ENCODE measurements at regions not wholly inside any gene's neighbourhood (a gene's known extent, or its start where the extent isn't known, plus 50 kb on each side); places are given as distances from the start of the nearest gene placed in this dataset.

DNA sequence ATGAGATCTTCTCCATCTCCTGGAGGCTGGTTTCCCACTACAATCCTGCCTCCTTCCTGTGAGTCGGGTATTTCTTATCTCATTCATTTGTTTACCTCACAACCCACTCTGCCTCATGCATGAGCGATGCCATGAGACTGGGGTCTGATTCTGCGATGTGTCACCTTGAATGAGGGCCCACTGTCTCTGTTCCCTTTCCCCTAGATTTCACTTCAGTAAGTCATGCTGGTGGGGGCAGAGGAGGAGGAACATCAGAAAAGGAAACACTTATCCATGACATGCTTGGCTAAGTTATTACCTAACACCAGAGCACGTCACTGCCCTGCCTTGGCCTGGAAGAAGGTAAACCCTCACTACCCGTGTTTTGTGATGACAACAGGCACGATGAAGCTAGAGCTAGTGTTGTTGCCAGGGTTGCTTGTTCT lies 337.4 kb upstream of the PRDM1 start:
- H3K4me1 Mint-ChIP-seq: no peaks in the 10 kb centered on the region
- no peaks in the 10 kb centered on the region for H3K9me3 Mint-ChIP-seq
- peaks cover 9% of the 10 kb centered on the region for H3K27me3 Mint-ChIP-seq (ENCODE audit: low read depth)
- no peak overlapping the region for H3K27ac Mint-ChIP-seq
- H3K4me3 Mint-ChIP-seq: no peak overlapping the region
- TF ChIP-seq, protein P1, sequence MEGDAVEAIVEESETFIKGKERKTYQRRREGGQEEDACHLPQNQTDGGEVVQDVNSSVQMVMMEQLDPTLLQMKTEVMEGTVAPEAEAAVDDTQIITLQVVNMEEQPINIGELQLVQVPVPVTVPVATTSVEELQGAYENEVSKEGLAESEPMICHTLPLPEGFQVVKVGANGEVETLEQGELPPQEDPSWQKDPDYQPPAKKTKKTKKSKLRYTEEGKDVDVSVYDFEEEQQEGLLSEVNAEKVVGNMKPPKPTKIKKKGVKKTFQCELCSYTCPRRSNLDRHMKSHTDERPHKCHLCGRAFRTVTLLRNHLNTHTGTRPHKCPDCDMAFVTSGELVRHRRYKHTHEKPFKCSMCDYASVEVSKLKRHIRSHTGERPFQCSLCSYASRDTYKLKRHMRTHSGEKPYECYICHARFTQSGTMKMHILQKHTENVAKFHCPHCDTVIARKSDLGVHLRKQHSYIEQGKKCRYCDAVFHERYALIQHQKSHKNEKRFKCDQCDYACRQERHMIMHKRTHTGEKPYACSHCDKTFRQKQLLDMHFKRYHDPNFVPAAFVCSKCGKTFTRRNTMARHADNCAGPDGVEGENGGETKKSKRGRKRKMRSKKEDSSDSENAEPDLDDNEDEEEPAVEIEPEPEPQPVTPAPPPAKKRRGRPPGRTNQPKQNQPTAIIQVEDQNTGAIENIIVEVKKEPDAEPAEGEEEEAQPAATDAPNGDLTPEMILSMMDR (IDR thresholded peaks at IDR 0.05; ENCODE audit: unreplicated experiment): no peak
- H3K36me3 Mint-ChIP-seq: no peaks in the 10 kb centered on the region
- no peak for DNase-seq (ENCODE audit: low spot score in 2 of 2, unreplicated experiment in 2 of 2)

DNA sequence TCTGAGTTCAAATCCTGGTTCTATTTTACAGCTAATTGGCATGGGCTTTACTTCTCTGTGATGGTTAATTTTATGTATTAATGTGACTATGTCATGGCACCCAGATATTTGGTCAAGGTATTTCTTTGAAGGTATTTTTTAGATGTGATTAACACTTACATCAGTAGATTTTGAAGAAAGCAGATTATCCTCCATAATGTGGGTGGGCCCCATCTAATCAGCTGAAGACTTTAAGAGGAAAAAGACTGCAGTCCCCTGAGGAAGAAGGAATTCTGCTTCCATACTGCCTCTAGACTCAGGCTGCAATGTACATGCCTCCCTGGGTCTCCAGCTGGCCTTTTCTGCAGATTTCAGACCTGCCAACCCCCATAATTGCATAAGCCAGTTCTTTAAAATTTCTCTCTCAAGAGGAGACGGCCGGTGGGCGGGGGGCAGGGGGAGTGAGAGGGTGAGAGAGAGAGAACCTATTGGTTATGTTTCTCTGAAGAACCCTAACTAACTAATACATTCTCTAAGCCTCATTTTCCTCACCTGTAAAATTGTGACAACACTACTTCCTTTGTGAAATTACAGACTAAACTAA lies 338.2 kb upstream of the PRDM1 start:
- Mint-ChIP-seq H3K9me3 (no peaks in the 10 kb centered on the region), H3K36me3 (no peaks in the 10 kb centered on the region), H3K4me3 (no peak overlapping the region), H3K27ac (no peak overlapping the region), H3K27me3 (ENCODE audit: low read depth) (peaks cover 15% of the 10 kb centered on the region), H3K4me1 (no peaks in the 10 kb centered on the region)
- no peak for DNase-seq (ENCODE audit: low spot score in 2 of 2, unreplicated experiment in 2 of 2)
- TF ChIP-seq, protein P1 (IDR thresholded peaks at IDR 0.05; ENCODE audit: unreplicated experiment): no peak

DNA sequence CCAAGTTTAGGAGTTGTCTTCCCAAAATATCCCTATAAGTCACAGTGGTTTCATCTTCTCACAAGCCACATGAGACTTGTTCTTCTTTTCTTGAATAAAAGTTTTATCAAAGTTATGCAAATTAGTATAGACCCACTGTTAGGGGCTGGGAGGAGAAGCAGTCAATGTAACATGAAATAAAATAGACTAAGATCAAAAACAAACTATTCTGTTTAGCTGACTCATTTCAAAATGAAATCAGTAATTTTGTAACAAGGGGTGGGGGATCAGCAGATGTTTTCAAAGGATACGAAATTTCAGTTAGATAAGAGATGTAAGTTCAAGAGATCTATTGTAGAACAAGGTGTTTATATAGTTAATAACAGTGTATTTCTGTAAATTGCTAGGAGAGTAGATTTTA lies 339.6 kb upstream of the PRDM1 start:
- DNase-seq (ENCODE audit: low spot score in 2 of 2, unreplicated experiment in 2 of 2): no peak
- Mint-ChIP-seq H3K27ac (no peak overlapping the region), H3K4me3 (no peak overlapping the region), H3K4me1 (no peaks in the 10 kb centered on the region), H3K9me3 (no peaks in the 10 kb centered on the region), H3K36me3 (no peaks in the 10 kb centered on the region), H3K27me3 (ENCODE audit: low read depth) (peaks cover 15% of the 10 kb centered on the region)
- TF ChIP-seq, protein P1 (IDR thresholded peaks at IDR 0.05; ENCODE audit: unreplicated experiment): no peak

DNA sequence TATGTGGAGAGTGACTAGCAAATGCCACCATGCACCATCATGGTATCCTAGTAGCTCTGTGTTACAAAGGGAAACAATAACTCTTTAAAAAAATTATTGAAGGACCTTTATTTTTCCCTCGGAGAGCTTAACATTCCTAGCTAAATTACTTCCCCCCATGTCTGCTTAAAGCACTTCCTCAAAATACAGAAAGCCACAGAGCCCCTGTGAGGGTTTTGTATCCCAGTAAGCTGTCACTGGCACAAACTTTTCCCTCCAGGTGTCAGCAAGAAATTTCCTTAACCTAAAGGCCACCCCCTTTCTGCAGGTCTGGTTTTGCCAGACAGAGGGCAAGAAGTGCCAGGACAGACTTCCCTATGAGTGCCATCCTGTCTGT lies 340.0 kb upstream of the PRDM1 start:
- H3K4me1 Mint-ChIP-seq: no peaks in the 10 kb centered on the region
- H3K9me3 Mint-ChIP-seq: no peaks in the 10 kb centered on the region
- no peak for DNase-seq (ENCODE audit: low spot score in 2 of 2, unreplicated experiment in 2 of 2)
- H3K27me3 Mint-ChIP-seq (ENCODE audit: low read depth): peaks cover 19% of the 10 kb centered on the region
- no peak overlapping the region for H3K27ac Mint-ChIP-seq
- no peaks in the 10 kb centered on the region for H3K36me3 Mint-ChIP-seq
- no peak overlapping the region for H3K4me3 Mint-ChIP-seq
- TF ChIP-seq, protein P1 (IDR thresholded peaks at IDR 0.05; ENCODE audit: unreplicated experiment): no peak

DNA sequence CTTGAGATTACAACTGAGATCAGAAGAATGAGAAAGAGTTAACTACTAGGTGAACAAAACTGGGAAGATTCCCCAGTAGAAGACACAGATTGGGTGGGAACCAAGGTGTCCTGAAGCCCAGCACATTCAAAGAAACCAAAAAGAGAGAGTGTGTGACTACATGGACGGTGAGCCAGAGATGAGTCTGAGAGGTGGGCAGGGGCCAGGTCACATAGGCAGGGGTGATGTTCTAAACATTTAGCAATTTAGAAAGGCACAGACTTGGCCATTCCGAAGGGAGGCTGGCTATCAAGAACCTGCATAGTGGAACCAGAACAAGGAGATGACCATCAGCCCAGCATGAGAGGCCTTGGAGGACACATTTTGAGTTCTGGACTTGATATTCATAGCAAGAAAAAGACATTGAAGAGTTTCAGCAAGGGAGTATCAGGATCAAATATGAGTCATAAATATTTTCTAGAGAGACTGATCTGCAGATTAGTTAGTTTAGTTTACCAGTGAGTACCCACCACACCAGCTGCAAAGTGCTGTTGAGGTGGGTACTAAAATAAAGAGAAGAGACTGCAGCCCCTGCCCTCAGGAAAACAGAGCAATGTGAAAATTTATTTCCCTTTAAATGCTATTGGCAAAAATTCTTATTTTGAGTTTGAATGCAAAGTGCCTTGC lies 340.5 kb upstream of the PRDM1 start:
- Mint-ChIP-seq H3K9me3 (no peaks in the 10 kb centered on the region), H3K4me3 (no peak overlapping the region), H3K27ac (no peak overlapping the region), H3K4me1 (no peaks in the 10 kb centered on the region), H3K27me3 (ENCODE audit: low read depth) (peaks cover 22% of the 10 kb centered on the region), H3K36me3 (no peaks in the 10 kb centered on the region)
- TF ChIP-seq, protein P1 (IDR thresholded peaks at IDR 0.05; ENCODE audit: unreplicated experiment): no peak
- no peak for DNase-seq (ENCODE audit: low spot score in 2 of 2, unreplicated experiment in 2 of 2)
